Activated naive CD8-positive, alpha-beta T cell treated with anti-CD3 and anti-CD28 coated beads for 36 hours (primary cell): ENCODE measurements at regions not wholly inside any gene's neighbourhood (a gene's known extent, or its start where the extent isn't known, plus 50 kb on each side); places are given as distances from the start of the nearest gene placed in this dataset.

ENCODE experiments used
- DNase-seq: peaks from one replicate; pipeline ENCODE4 v3.0.0; 2021
- H3K27ac Mint-ChIP-seq: one replicate; pipeline ENCODE4 v1.8.0; 2022; ENCODE audit warnings: mild to moderate bottlenecking, moderate library complexity, mixed read lengths
- H3K27me3 Mint-ChIP-seq: one replicate; pipeline ENCODE4 v1.8.0; 2022; ENCODE audit warnings: mild to moderate bottlenecking, mixed read lengths
- H3K36me3 Mint-ChIP-seq: one replicate; pipeline ENCODE4 v1.8.0; 2021; ENCODE audit warnings: mild to moderate bottlenecking, mixed read lengths
- H3K4me1 Mint-ChIP-seq: one replicate; pipeline ENCODE4 v1.8.0; 2021; ENCODE audit warnings: mixed read lengths
- H3K4me3 Mint-ChIP-seq: one replicate; pipeline ENCODE4 v1.8.0; 2022; ENCODE audit warnings: mild to moderate bottlenecking, moderate library complexity, mixed read lengths
- H3K9me3 Mint-ChIP-seq: one replicate; pipeline ENCODE4 v1.8.0; 2022; ENCODE audit warnings: mixed read lengths

DNA sequence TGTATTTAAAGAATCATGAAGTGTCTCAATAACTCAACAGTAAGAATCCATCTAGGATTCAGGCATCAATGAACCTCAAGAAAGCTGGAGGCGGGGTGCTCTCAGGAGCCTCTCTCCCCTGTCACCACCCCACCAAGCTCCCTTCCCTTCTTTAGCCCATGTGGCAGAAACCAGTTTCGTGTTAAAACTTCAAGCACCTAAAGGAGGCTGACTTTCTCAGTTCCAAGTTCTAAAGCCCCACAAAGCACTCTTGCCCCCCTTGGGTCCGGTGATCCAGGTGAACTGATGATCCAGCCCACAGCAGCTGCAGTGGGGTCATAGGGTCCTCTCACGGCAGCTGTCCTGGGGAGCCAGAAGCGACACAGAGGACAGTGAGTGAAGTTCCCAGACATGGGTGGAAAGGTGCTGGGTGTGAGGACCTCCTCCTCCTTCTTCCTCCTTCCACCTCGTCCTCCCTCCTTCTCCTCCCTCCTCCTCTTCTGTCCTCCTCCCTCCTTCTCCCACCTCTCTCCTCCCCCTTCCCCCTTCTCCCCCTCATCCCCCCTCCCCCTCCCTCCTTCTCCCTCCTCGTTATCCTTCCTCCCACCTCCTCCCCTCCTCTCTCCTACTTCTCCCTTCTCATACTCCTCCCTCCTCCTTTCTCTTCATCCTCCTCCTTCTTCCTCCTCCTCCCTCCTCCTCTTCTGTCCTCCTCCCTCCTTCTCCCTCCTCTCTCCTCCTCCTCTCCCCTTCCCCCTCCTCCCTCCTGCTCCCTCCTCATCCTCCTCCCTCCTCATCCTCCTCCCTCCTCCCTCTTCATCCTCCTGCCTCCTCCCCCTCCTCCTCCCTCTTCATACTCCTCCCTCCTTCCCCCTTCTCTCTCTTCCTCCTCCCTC, 192.4 kb upstream of the AGAP1 start:
- Mint-ChIP-seq H3K9me3 (peaks cover 6% of the 10 kb centered on the region), H3K27me3 (peaks cover 52% of the 10 kb centered on the region), H3K4me1 (no peaks in the 10 kb centered on the region), H3K27ac (no peak overlapping the region), H3K36me3 (no peaks in the 10 kb centered on the region), H3K4me3 (no peak overlapping the region)
- DNase-seq = no peak

DNA sequence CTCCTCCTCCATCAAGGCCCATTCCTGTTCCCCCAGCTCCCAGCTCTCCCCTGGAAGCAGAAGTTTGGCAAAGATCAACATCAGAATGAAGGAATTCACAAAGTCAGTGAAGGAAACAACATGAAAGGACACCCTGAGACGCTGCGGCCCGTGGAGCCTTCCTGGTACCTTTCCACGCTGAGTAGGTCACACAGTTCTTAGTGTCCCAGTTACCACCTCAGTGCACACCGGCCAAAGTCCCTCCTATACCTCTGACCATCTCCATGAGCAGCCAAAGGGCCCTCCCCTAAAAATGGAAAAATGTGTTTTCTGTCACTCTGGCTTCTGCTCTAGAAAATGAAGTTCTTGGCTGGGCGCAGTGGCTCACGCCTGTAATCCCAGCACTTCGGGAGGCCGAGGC, 191.6 kb upstream of the AGAP1 start:
- Mint-ChIP-seq H3K4me3 (no peak overlapping the region), H3K27ac (no peak overlapping the region), H3K4me1 (no peaks in the 10 kb centered on the region), H3K36me3 (no peaks in the 10 kb centered on the region), H3K27me3 (peaks cover 51% of the 10 kb centered on the region), H3K9me3 (peaks cover 4% of the 10 kb centered on the region)
- no peak for DNase-seq

DNA sequence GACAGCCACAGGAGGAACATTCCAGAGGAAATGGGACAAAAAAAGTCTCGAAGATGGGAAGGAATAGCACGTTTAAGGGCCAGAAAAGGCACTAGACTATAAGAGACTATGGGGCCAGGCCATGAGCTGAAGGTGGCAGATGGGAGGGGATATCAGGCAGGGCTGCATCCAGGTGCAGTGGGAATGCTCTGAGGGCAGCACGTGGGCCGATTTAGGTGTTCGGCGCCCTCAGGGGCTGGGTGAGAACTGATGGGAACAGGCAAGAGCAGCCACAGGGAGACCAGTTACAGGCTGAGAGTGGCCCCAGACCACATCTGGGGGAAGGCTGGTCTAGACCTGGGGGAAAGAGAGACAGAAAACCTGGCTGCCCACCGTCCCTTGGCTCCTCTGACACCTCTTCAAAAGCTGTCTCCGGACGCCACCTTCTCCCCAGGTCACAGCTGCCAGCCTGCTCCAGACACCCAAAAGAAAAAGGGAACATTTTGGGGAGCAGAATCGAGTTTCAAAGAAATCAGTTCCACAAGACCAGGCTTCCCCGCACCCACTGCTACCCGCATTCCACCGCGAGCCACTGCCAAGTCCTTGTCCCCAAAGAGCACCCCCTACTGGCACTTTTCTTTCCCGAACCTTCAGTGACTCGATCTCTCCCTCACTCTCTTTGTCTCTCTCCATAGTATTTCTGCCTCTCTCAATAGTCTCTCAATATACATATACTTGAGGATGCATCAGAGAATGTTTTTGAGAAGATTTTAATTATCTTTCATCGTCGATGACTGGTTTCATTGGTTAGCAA, 190.1 kb upstream of the AGAP1 start:
- H3K27ac Mint-ChIP-seq = no peak overlapping the region
- H3K36me3 Mint-ChIP-seq = no peaks in the 10 kb centered on the region
- DNase-seq = no peak
- peaks cover 4% of the 10 kb centered on the region for H3K9me3 Mint-ChIP-seq
- H3K27me3 Mint-ChIP-seq = peaks cover 46% of the 10 kb centered on the region
- no peaks in the 10 kb centered on the region for H3K4me1 Mint-ChIP-seq
- no peak overlapping the region for H3K4me3 Mint-ChIP-seq

DNA sequence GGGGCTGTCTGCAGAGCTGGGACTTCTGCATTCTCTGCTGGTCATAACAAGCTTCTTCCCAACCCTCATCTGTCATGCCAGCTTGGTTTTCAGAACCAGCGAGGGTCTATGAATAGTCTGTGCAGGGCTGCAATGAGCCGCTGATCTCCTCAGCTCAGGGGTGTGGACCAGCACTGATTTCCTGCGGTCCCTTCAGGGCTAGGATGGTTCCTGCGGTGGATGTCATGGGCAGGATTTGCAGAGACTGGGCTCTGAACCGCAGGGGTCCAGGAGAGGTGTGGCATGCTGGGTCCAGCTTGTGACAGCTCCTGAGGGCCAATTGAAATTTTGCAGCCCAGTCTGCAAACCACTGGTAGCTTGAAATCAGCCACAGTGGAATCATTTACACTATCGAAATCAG, 188.2 kb upstream of the AGAP1 start:
- H3K27me3 Mint-ChIP-seq = peaks cover 43% of the 10 kb centered on the region
- H3K4me1 Mint-ChIP-seq = no peaks in the 10 kb centered on the region
- DNase-seq = no peak
- no peaks in the 10 kb centered on the region for H3K36me3 Mint-ChIP-seq
- H3K9me3 Mint-ChIP-seq = peaks cover 4% of the 10 kb centered on the region
- H3K4me3 Mint-ChIP-seq = no peak overlapping the region
- no peak overlapping the region for H3K27ac Mint-ChIP-seq

DNA sequence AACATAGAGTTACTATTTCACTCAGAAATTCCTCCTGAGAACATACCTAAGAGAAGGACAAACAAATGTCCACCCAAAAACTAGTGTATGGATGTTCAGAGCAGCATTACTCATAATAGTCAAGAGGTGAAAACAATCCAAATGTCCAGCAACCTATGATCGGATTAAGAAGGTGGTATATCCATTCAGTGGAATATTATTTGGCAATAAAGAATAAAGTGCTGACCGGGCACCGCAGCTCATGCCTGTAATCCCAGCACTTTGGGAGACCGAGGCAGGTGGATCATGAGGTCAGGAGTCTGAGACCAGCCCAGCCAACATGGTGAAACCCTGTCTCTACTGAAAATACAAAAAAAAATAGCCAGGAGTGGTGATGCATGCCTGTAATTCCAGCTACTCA, 182.8 kb upstream of the AGAP1 start:
- H3K27me3 Mint-ChIP-seq = peaks cover 14% of the 10 kb centered on the region
- no peak for DNase-seq
- H3K4me1 Mint-ChIP-seq = no peaks in the 10 kb centered on the region
- no peaks in the 10 kb centered on the region for H3K36me3 Mint-ChIP-seq
- H3K9me3 Mint-ChIP-seq = peaks cover 4% of the 10 kb centered on the region
- H3K4me3 Mint-ChIP-seq = no peak overlapping the region
- no peak overlapping the region for H3K27ac Mint-ChIP-seq

DNA sequence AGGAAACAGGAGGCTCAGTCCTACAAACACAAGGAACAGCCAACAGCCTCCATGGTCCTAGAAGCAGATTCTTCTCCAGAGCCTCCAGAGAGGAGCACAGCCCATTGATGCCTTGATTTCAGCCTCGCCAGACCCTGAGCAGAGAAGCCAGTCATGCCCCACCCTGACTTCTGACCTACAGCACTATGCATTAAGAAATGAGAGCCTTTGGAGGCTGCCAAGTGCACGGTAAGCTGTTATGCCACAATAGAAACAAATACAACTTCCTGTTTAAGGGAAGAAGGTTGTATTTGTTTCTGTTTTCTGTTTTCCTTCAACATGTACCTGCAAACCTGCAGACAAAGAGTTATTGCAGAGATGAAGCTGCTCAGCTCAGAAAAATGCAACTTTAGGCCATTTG, 181.3 kb upstream of the AGAP1 start:
- no peaks in the 10 kb centered on the region for H3K4me1 Mint-ChIP-seq
- DNase-seq = no peak
- no peak overlapping the region for H3K27ac Mint-ChIP-seq
- peaks cover under 1% of the 10 kb centered on the region for H3K9me3 Mint-ChIP-seq
- H3K27me3 Mint-ChIP-seq = peaks cover 9% of the 10 kb centered on the region
- no peaks in the 10 kb centered on the region for H3K36me3 Mint-ChIP-seq
- no peak overlapping the region for H3K4me3 Mint-ChIP-seq

DNA sequence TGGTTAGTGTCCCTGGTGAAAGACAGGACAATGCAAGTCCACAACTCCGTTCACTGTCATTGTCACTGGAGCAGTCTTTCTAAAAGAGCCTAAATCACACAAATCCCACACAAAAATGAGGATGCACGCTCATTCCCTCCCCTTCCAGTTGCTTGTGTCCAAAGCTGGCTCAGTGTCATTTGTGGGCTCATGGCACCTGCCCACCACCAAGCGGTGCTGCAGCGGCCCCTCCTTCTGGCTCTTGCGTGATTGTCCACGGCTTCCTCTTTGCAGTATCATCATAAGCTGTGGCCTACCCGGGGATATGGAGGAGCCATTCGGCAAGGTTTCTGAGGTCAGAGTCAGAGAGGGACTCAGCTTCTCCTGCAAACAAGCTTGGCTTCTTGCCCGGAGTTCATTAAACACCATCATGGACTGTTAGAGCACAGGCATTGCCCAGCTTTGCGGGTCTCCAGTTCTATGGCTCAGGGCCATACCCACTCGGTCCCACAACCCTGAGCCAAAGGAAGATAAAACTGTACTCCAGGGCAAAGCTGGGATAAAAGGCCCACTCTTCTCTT, 179.4 kb upstream of the AGAP1 start:
- Mint-ChIP-seq H3K27me3 (peaks cover 9% of the 10 kb centered on the region), H3K9me3 (no peaks in the 10 kb centered on the region), H3K36me3 (no peaks in the 10 kb centered on the region), H3K4me3 (no peak overlapping the region), H3K4me1 (no peaks in the 10 kb centered on the region), H3K27ac (no peak overlapping the region)
- DNase-seq = no peak

DNA sequence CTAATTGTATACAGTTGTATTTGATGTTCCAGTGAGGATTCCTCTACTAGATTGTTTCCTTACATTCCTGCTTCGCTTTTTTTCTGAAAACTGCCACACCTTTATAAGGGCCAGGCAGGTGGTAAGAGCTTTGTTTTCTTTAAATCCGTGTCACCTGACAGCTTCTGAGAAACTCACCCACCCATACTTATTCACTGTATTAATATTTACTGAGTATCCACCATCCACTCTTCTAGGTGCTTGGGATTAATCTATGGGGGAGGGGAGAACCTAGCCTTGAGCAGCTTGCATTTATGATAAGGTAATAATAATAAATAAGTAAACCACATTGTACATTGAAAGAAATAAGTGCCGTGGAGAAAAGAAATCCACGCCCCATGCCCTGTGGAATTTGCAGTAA, 174.7 kb upstream of the AGAP1 start:
- peaks cover 20% of the 10 kb centered on the region for H3K27me3 Mint-ChIP-seq
- H3K36me3 Mint-ChIP-seq = no peaks in the 10 kb centered on the region
- no peak overlapping the region for H3K4me3 Mint-ChIP-seq
- no peak overlapping the region for H3K27ac Mint-ChIP-seq
- no peaks in the 10 kb centered on the region for H3K9me3 Mint-ChIP-seq
- H3K4me1 Mint-ChIP-seq = no peaks in the 10 kb centered on the region
- no peak for DNase-seq

DNA sequence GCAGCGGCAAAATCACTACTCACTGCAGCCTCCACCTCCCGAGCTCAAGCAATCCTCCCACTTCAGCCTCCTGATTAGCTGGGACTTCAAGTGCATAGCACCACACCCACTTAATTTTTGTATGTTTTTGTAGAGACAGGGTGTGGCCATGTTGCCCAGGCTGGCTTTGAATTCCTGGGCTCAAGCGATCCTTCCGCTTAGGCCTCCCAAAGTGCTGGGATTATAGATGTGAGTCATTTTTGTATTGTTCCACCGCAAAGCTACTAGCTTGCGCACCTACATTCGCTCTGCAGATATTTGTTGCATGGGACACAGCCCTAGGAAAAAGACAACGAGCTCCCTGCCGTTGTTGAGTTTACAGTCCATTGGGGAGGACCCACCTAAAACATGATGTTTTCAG, 173.5 kb upstream of the AGAP1 start:
- H3K9me3 Mint-ChIP-seq = no peaks in the 10 kb centered on the region
- H3K27me3 Mint-ChIP-seq = peaks cover 19% of the 10 kb centered on the region
- no peaks in the 10 kb centered on the region for H3K4me1 Mint-ChIP-seq
- no peak overlapping the region for H3K4me3 Mint-ChIP-seq
- no peak overlapping the region for H3K27ac Mint-ChIP-seq
- no peak for DNase-seq
- no peaks in the 10 kb centered on the region for H3K36me3 Mint-ChIP-seq

DNA sequence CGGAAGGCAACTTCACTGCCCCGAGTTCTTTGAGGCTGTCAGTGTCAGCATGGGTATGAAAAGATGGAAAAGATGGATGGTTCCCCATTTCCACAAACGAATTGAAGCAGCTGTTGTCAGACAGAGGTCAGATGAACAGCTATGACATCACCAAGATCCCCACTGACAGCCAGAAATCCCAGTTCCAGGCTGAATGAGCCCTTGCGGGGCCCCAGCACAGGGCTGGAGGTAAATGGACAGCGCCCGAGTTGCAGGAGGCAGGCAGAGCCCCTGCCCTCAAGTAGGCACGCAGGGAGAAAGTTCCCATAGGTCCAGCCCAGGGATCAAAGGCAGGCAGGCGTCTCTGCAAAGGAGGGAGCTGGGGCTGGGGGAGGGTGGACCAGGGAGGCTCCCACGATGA, 169.5 kb upstream of the AGAP1 start:
- H3K27me3 Mint-ChIP-seq = peaks cover 19% of the 10 kb centered on the region
- H3K4me1 Mint-ChIP-seq = no peaks in the 10 kb centered on the region
- DNase-seq = no peak
- no peaks in the 10 kb centered on the region for H3K9me3 Mint-ChIP-seq
- no peak overlapping the region for H3K4me3 Mint-ChIP-seq
- no peaks in the 10 kb centered on the region for H3K36me3 Mint-ChIP-seq
- H3K27ac Mint-ChIP-seq = no peak overlapping the region

DNA sequence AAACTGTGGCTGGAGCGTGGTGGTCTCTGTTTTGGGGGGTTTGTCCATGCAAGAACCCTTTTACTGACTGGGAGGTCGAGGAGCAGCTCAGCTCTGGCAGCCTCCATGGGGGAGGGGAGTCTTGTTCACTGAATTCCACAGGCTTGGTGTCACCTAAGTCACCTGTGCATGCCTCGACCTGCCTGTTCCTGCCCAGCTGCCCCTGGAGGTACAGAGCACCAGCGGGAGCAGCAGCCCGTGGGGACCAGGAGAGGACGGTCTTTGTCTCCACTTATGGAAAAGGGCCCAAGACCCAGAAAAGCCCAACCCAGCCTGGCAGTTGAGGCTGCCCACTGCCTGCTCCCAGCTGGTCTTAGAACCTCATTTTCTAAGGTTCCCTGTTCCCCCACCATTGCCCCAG, 168.7 kb upstream of the AGAP1 start:
- no peak overlapping the region for H3K27ac Mint-ChIP-seq
- H3K4me3 Mint-ChIP-seq = no peak overlapping the region
- peaks cover 19% of the 10 kb centered on the region for H3K27me3 Mint-ChIP-seq
- H3K9me3 Mint-ChIP-seq = no peaks in the 10 kb centered on the region
- no peaks in the 10 kb centered on the region for H3K36me3 Mint-ChIP-seq
- DNase-seq = no peak
- no peaks in the 10 kb centered on the region for H3K4me1 Mint-ChIP-seq

DNA sequence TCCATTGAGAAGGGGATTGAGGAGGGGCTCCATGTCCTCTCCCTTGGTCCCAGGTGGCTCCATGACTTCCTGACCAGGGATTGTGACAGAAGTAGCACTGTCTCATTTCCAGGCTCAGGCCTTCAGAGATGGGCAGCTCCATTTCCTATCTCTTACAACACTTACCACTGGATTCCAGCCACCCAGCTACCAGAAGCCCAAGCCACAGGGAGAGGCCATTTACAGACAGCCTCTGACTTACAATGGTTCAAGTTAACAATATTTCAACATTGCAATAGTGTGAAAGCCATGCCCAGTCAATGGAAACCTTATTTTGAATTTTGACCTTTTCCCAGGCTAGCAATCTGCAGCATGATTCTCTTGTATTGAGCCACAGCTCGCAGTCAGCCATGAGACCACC, 164.9 kb upstream of the AGAP1 start:
- Mint-ChIP-seq H3K4me1 (no peaks in the 10 kb centered on the region), H3K27me3 (peaks cover 22% of the 10 kb centered on the region), H3K4me3 (no peak overlapping the region), H3K9me3 (no peaks in the 10 kb centered on the region), H3K36me3 (no peaks in the 10 kb centered on the region), H3K27ac (no peak overlapping the region)
- no peak for DNase-seq

DNA sequence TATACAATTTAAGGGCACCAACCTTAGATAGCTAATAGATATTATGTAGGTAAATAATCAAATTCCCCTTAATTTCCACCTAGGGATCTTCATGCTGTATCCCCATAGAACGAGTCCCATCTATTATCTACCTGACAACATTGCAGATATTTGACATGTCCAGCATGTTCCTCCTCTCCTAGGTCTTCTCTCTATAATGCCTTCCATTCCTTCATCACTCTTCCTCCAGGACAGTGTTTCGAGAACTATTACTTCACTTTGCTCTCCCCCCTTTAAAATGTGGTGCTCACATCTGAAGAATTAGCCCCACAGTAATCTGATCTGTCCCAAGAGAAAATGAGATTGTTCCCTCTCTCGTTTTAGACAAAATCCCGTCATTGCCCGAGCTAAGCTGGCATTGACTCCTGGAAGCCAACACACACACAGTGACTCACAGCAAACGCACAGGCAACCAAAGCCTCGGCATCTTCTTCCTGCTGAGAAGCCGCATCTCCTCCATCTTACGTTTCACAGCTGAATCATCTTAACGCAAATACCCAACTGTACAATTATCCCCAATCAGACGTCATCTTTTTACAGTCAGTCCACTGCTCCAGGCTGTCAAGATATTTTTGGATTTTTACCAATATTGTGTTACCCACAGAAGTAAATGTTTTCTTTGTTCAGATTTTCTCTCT, 162.9 kb upstream of the AGAP1 start:
- H3K27ac Mint-ChIP-seq = no peak overlapping the region
- no peaks in the 10 kb centered on the region for H3K36me3 Mint-ChIP-seq
- H3K9me3 Mint-ChIP-seq = peaks cover 1% of the 10 kb centered on the region
- no peak for DNase-seq
- peaks cover 29% of the 10 kb centered on the region for H3K27me3 Mint-ChIP-seq
- no peaks in the 10 kb centered on the region for H3K4me1 Mint-ChIP-seq
- no peak overlapping the region for H3K4me3 Mint-ChIP-seq

DNA sequence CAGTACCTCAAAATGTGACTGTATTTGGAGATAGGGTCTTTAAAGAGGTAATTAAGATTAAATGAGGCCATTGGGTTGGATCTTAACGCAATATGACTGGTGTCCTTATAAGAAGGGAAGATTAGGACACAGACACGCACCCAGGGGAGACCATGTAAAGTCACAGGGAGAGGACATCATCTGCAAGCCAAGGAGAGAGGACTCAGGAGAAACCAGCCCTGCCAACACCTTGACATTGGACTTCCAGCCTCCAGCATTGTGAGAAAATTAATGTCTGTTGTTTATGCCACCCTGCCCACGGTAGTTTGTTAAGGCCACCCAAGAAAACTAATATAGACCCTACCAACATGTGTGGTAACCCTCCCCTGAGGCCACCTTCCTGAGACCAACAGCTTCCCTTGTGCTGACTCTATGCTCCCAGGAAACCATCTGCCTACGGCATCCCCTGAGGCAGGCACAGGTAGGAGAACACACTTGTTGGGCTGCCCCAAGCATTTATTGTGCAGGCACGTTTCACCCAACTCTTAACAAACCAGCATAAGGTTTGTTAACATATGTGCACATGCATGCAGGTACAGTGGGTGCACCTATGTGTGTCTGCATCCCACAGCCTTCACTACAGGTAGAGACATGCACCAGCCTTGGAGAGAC, 161.5 kb upstream of the AGAP1 start:
- no peak overlapping the region for H3K27ac Mint-ChIP-seq
- peaks cover 30% of the 10 kb centered on the region for H3K27me3 Mint-ChIP-seq
- DNase-seq = no peak
- H3K4me3 Mint-ChIP-seq = no peak overlapping the region
- no peaks in the 10 kb centered on the region for H3K36me3 Mint-ChIP-seq
- peaks cover 1% of the 10 kb centered on the region for H3K9me3 Mint-ChIP-seq
- no peaks in the 10 kb centered on the region for H3K4me1 Mint-ChIP-seq

DNA sequence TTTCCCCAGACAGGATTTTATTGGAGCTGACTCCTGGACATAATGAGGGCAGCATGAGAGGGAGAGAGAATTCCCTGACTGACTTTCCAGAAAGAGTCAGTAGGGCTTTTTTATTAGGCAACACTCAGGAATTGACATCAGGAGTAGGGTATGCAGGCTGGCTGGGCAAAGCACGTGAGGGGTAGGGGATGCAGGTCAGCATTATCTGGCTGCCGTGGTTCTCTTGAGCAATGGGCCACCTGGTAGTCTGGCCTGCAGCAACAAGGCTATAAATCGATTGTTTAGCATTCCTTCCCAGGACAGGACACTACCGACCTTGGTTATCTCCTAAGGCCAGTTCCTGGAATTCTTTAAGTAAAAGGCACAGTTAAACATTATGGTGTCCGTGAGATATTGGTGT, 160.8 kb upstream of the AGAP1 start:
- H3K4me1 Mint-ChIP-seq = no peaks in the 10 kb centered on the region
- H3K36me3 Mint-ChIP-seq = no peaks in the 10 kb centered on the region
- no peak overlapping the region for H3K4me3 Mint-ChIP-seq
- H3K27ac Mint-ChIP-seq = no peak overlapping the region
- peaks cover 30% of the 10 kb centered on the region for H3K27me3 Mint-ChIP-seq
- peaks cover 1% of the 10 kb centered on the region for H3K9me3 Mint-ChIP-seq
- DNase-seq = no peak
